Mucosa of descending colon (tissue), 3 donors: ENCODE measurements at regions not wholly inside any gene's neighbourhood (a gene's known extent, or its start where the extent isn't known, plus 50 kb on each side); places are given as distances from the start of the nearest gene placed in this dataset.
A peak's percentile ranks its signal among the peaks of the same experiment; 100 is the strongest.
"Not testable (repeated sequence)": the region's sequence is repeated elsewhere in the genome, so short reads cannot be mapped to it uniquely, and the experiment has no call there.

Source experiments
- ATAC-seq: fragments of 200-7000 bp; cut with Tn5 transposase; one replicate; pipeline ENCODE4 v1.9.1; 2020; ENCODE audit warnings: mild to moderate bottlenecking, moderate library complexity
- DNase-seq, 3 donors: peaks; one replicate each; pipeline ENCODE4 v3.0.0-alpha.2; 2020
- H3K36me3 ChIP-seq: fragments of 200-600 bp; one replicate; pipeline ENCODE4 v1.8.0; 2021; ENCODE audit warnings: low read depth, mild to moderate bottlenecking
- H3K4me1 ChIP-seq: fragments of 200-600 bp; one replicate; pipeline ENCODE4 v1.8.0; 2021; ENCODE audit warnings: low read depth, mild to moderate bottlenecking
- H3K4me3 ChIP-seq: fragments of 200-600 bp; one replicate; pipeline ENCODE4 v1.8.0; 2021; ENCODE audit warnings: mild to moderate bottlenecking
- H3K9me3 ChIP-seq: fragments of 200-600 bp; one replicate; pipeline ENCODE4 v1.8.0; 2021; ENCODE audit warnings: mild to moderate bottlenecking
- intact Hi-C, 2 donors: fragments of 100-400 bp; cut with DNase I in 1 of 2; cut with micrococcal nuclease in 1 of 2; formaldehyde crosslinking; loops; one replicate each; pipeline versions ENCODE4 v1.11.0 to v1.11.1; 2022; cut with DNase I, micrococcal nuclease
- TF ChIP-seq, protein P1 (sequence below): fragments of 200-600 bp; IDR thresholded peaks from one replicate; pipeline ENCODE4 v1.8.0; 2022; ENCODE audit warnings: antibody characterized with exemption, mild to moderate bottlenecking
- donor health status: DM: no; HTN: no; CAD: no; lungs with moderate emphysema.
- donor health status: DM: no; HTN: no; CAD: no.
- donor health status: DM: no; HTN: yes; CAD: no.

DNA sequence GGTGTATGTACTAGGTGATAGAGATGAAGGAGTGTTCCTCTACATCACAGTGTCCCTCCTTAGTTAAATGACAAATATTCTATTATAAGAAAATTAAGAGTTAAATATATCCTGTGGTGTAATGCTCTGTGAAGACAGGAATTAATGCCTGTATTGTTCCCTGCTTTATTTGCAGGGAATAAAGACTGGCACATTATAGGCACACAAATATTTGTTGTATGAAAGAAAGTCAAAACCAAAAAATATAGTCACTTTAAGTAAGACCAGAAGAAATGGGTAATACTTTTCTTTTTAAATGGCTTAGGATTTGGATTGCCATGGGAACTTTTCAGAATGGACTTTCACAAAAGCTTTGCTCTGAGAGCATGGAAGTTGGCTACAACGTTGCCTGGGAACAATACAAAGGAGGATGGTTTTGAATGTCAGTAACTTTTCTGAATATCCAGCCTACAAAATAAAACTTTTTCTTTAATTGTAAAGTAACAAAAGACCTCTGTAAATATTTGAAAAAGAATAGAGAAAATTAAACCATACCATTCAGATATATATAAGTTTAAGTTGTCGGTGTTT is 158.0 kb upstream of the P2RY1 start:
- Histone ChIP-seq H3K4me1 (no peaks in the 10 kb centered on the region), H3K9me3 (no peaks in the 10 kb centered on the region), H3K36me3 (no peaks in the 10 kb centered on the region), H3K4me3 (no peak overlapping the region)
- TF ChIP-seq, protein P1, sequence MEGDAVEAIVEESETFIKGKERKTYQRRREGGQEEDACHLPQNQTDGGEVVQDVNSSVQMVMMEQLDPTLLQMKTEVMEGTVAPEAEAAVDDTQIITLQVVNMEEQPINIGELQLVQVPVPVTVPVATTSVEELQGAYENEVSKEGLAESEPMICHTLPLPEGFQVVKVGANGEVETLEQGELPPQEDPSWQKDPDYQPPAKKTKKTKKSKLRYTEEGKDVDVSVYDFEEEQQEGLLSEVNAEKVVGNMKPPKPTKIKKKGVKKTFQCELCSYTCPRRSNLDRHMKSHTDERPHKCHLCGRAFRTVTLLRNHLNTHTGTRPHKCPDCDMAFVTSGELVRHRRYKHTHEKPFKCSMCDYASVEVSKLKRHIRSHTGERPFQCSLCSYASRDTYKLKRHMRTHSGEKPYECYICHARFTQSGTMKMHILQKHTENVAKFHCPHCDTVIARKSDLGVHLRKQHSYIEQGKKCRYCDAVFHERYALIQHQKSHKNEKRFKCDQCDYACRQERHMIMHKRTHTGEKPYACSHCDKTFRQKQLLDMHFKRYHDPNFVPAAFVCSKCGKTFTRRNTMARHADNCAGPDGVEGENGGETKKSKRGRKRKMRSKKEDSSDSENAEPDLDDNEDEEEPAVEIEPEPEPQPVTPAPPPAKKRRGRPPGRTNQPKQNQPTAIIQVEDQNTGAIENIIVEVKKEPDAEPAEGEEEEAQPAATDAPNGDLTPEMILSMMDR, result no peak
- intact Hi-C loops, result no loop called here
- DNase-seq (no peak), ATAC-seq (no peak)

DNA sequence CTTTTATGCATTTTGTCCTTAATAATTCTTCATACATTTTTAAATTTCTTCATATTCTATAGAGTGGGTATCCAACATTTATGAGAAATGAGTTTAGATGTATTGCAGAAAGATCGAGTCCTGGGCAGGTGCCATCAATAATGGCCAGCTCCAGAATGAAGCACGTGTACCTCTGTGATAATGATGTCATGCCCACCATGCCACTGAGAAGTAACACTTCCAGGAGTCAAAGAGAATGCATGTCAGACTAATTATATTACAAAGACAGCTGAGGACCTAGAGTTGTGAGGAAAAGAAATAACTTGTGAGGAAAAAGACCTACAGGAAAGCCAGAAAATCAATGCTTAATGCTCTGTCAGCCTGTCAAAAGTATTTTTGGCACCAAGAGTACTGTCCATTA is 157.4 kb upstream of the P2RY1 start:
- no peaks in the 10 kb centered on the region for H3K36me3 ChIP-seq

DNA sequence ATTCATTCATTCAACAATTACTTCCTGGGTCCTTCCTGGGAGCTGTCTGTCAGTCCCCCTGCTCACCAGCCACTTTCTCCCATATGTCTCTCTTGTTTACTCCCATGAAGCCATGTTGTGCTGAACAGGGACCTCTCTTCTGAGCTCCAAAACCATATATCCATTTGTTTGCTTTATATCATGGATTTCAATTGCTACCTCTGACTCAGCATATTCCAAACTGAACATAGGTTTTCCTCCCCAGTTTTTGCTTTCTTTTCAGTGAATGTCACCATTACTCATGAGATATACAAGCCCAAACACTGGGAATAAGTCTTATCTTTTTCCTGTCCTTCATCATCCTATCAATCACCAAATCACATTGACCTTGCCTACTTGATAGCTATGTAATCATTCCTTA is 152.5 kb upstream of the P2RY1 start:
- ATAC-seq, result no peak
- no peaks in the 10 kb centered on the region for H3K9me3 ChIP-seq
- no peak for DNase-seq
- H3K4me3 ChIP-seq, result no peak overlapping the region
- TF ChIP-seq, protein P1, result no peak
- H3K36me3 ChIP-seq, result no peaks in the 10 kb centered on the region
- intact Hi-C loops, result no loop called here
- no peaks in the 10 kb centered on the region for H3K4me1 ChIP-seq

More for the DNA sequence above, 157.4 kb upstream of the P2RY1 start:
- Histone ChIP-seq H3K4me1 (no peaks in the 10 kb centered on the region), H3K4me3 (no peak overlapping the region), H3K9me3 (no peaks in the 10 kb centered on the region)
- DNase-seq (no peak), ATAC-seq (no peak)
- intact Hi-C loops, result no loop called here
- TF ChIP-seq, protein P1, result no peak

DNA sequence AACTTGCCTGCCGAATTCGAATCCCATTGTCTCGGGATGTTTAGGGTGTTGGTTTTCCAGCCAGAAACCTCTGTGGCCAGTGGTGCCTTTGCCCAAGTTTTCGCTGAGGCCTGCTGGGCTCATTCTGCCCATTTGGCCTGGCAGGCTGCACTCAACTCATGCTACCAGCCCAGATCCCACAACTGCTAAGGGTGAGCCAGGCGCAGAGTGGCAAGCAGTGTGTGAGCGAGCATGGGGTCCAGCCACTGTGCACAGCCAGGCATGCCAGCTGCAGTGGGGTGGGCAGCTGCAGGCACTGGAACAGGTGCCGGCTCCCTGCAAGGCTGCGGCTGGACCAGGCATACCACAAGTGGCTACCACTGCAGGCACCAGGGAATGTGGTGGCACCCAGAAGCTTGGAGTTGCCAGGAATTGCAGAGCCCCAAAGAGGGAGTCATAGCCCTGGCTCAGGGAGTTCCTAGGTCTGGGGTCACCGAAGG is 151.4 kb upstream of the P2RY1 start:
- H3K4me3 ChIP-seq, result no peak overlapping the region
- H3K4me1 ChIP-seq, result no peaks in the 10 kb centered on the region
- intact Hi-C loops, result no loop called here
- ATAC-seq (no peak), DNase-seq (peak in 1 of 3 donors; percentile 44)
- no peaks in the 10 kb centered on the region for H3K36me3 ChIP-seq
- TF ChIP-seq, protein P1, result no peak
- H3K9me3 ChIP-seq, result no peaks in the 10 kb centered on the region

DNA sequence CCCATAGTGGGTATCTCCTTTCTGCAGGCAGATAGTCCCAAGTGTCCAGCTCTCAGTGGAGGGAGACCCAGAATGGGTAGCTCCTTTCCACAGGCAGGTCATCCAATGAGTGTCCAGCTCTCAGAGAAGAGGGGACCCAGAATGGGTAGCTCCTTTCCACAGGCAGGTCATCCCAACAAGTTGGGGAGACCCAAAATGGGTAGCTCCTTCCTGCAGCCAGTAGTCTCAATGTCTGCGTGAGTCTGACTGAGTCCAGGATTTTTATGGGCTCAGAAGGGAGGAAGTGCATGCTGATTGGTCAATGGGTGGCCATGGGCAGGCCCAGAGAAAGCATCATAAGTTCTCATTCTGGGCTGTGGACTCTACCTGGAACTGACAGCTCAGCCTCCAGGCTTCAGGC is 150.7 kb upstream of the P2RY1 start:
- Histone ChIP-seq H3K9me3 (no peaks in the 10 kb centered on the region), H3K36me3 (no peaks in the 10 kb centered on the region), H3K4me1 (no peaks in the 10 kb centered on the region), H3K4me3 (no peak overlapping the region)
- intact Hi-C loops, result no loop called here
- TF ChIP-seq, protein P1, result no peak
- no peak for DNase-seq
- ATAC-seq, result no peak

DNA sequence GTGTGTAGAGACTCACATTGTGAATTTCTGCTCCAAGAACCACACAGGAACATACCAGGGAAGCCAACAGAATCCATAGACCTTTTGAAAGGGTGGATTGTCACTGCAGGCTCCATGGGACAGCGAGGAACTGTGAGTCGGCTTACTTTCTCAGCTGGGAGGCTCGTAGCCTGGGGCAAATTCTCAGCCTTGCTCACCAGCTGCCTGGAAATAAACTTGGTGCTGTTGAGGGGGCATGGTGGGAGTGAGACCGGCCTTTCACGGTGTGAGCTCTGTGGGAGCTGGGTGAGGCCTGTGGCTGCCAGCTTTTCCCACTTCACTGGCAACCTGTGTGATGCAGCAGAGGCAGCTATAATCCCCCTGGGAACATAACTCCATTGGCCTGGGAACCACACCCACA is 146.6 kb upstream of the P2RY1 start:
- H3K9me3 ChIP-seq, result no peaks in the 10 kb centered on the region
- no peaks in the 10 kb centered on the region for H3K36me3 ChIP-seq
- no peak overlapping the region for H3K4me3 ChIP-seq
- intact Hi-C loops, result no loop called here
- ATAC-seq (no peak), DNase-seq (no peak)
- no peaks in the 10 kb centered on the region for H3K4me1 ChIP-seq
- TF ChIP-seq, protein P1, result no peak

DNA sequence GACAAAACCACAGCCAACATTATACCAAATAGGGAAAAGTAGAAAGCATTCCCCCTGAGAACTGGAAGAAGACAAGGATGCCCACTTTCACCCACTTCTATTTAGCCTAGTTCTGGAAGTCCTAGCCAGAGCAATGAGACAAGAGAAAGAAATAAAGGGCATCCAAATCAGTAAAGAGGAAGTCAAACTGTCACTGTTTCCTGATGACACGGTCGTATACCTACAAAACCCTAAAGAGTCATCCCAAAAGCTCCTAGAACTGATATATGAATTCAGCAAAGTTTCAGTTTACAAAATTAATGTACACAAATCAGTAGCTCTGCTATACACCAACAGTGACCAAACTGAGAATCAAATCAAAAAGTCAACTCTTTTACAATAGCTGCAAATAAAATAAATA is 142.6 kb upstream of the P2RY1 start:
- H3K4me1 ChIP-seq, H3K4me3 ChIP-seq, intact Hi-C loops, DNase-seq, ATAC-seq, H3K9me3 ChIP-seq, H3K36me3 ChIP-seq: not testable (repeated sequence)

DNA sequence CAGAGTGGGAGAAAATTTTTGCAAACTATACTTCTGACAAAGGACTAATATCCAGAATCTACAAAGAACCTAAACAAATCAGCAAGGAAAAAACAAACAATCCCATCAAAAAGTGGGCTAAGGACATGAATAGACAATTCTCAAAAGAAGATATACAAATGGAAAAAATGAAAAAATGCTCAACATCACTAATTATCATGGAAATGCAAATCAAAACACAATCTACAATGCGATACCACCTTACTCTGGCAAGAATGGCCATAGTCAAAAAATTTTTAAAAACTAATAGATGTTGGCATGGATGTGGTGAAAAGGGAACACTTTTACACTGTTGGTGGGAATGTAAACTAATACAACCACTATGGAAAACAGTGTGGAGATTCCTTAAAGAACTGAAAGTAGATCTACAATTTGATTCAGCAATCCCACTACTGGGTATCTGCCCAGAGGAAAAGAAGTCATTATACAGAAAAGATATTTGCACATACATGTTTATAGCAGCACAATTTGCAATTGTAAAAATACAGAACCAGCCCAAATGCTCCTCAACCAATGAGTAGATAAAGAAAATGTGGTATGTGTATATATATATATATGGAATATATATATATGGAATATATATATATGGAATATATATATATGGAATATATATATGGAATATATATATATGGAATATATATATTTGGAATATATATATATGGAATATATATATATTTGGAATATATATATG is 141.2 kb upstream of the P2RY1 start:
- H3K4me1 ChIP-seq, intact Hi-C loops, H3K4me3 ChIP-seq, DNase-seq, ATAC-seq, H3K9me3 ChIP-seq, H3K36me3 ChIP-seq: not testable (repeated sequence)
